GM23248 (cell line): ENCODE measurements at regions not wholly inside any gene's neighbourhood (a gene's known extent, or its start where the extent isn't known, plus 50 kb on each side); places are given as distances from the start of the nearest gene placed in this dataset.
"Not testable (repeated sequence)": the region's sequence is repeated elsewhere in the genome, so short reads cannot be mapped to it uniquely, and the experiment has no call there.

Source experiments
- DNase-seq: peaks from one replicate; pipeline ENCODE4 v3.0.0-alpha.2; 2015
- H2AFZ ChIP-seq: fragments of 200-600 bp; sonication (generic); 2 replicates; pipeline ENCODE4 v1.6.1; 2016; ENCODE audit warnings: antibody characterized with exemption
- H3F3A ChIP-seq: fragments of 200-600 bp; sonication (generic); 2 replicates; pipeline ENCODE4 v1.6.1; 2016; ENCODE audit warnings: mild to moderate bottlenecking, antibody characterized with exemption, mixed run types; ENCODE audit not compliant: insufficient read depth
- H3K27ac ChIP-seq: fragments of 200-600 bp; sonication (generic); 2 replicates; pipeline ENCODE4 v1.5.1; 2016; ENCODE audit warnings: mild to moderate bottlenecking
- H3K27me3 ChIP-seq: fragments of 200-600 bp; sonication (generic); replicated peaks from 2 replicates; pipeline ENCODE4 v1.6.1; 2016; ENCODE audit warnings: mild to moderate bottlenecking; ENCODE audit not compliant: insufficient read depth
- H3K36me3 ChIP-seq: fragments of 200-600 bp; sonication (generic); 2 replicates; pipeline ENCODE4 v1.6.1; 2016; ENCODE audit warnings: low read depth, mild to moderate bottlenecking
- H3K4me1 ChIP-seq: fragments of 200-600 bp; sonication (generic); 2 replicates; pipeline ENCODE4 v1.6.1; 2016; ENCODE audit warnings: mild to moderate bottlenecking; ENCODE audit not compliant: insufficient read depth
- H3K4me2 ChIP-seq: fragments of 200-600 bp; sonication (generic); one replicate; pipeline ENCODE4 v1.6.1; 2016; ENCODE audit warnings: mild to moderate bottlenecking; ENCODE audit not compliant: unreplicated experiment
- H3K4me3 ChIP-seq: fragments of 200-600 bp; sonication (generic); 2 replicates; pipeline ENCODE4 v1.5.1; 2016; ENCODE audit warnings: mild to moderate bottlenecking
- H3K79me2 ChIP-seq: fragments of 200-600 bp; sonication (generic); 2 replicates; pipeline ENCODE4 v1.6.1; 2016; ENCODE audit warnings: mild to moderate bottlenecking; ENCODE audit not compliant: insufficient read depth
- H3K9ac ChIP-seq: fragments of 200-600 bp; sonication (generic); 2 replicates; pipeline ENCODE4 v1.6.1; 2016; ENCODE audit warnings: mild to moderate bottlenecking
- H3K9me2 ChIP-seq: fragments of 200-600 bp; sonication (generic); 2 replicates; pipeline ENCODE4 v1.6.1; 2016; ENCODE audit warnings: mixed run types, mild to moderate bottlenecking, moderate library complexity; ENCODE audit not compliant: insufficient read depth
- H3K9me3 ChIP-seq: fragments of 200-600 bp; sonication (generic); one replicate; pipeline ENCODE4 v1.6.1; 2017; ENCODE audit warnings: low read depth
- H4K20me1 ChIP-seq: fragments of 200-600 bp; sonication (generic); 2 replicates; pipeline ENCODE4 v1.6.0; 2016; ENCODE audit not compliant: insufficient read depth
- EZH2 ChIP-seq: fragments of 200-600 bp; sonication (generic); IDR thresholded peaks from 2 replicates; pipeline ENCODE4 v1.6.1; 2018; ENCODE audit warnings: antibody characterized with exemption, mild to moderate bottlenecking; ENCODE audit not compliant: insufficient read depth, poor library complexity, severe bottlenecking
- EZH2phosphoT487 ChIP-seq: fragments of 200-600 bp; sonication (generic); IDR thresholded peaks from 2 replicates; pipeline ENCODE4 v1.6.1; 2018; ENCODE audit warnings: antibody characterized with exemption, moderate library complexity, mild to moderate bottlenecking, low read depth; ENCODE audit not compliant: insufficient read depth
- WGBS, 2 experiments: methylation state at CpG; one replicate each; pipeline ENCODE4 v1.1.6; 2015 to 2017; ENCODE audit warnings: low lambda C conversion rate in 2 of 2, low coverage in 1 of 2; ENCODE audit errors: missing lambda C conversion rate in 2 of 2; 5-methylcytosine and 5-hydroxymethylcytosine counted together
- in situ Hi-C: fragments of 300-500 bp; cut with MboI; formaldehyde crosslinking; loops from 2 replicates; pipeline ENCODE4 v1.15.0; 2020

DNA sequence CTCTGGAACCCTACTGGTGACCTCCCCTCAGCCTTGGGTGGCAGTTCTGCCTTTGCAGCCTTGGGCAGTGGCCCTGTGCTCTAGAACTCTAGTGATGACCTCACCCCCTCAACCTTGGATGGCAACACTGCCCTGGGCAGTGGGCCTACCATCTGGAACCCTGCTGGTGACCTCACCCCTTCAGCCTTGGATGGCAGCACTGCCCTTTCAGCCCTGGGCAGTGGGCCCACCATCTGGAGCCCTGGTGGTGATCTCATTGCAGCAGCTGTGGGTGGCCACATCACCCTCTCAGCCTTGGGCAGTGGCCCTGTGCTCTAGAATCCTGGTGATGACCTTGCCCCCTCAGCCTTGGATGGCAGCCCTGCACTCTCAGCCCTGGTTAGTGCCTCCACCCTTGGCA is 129.3 kb downstream of the RBMX2 start:
- H3K27ac ChIP-seq, result no peak overlapping the region
- H3K9ac ChIP-seq, result no peak overlapping the region
- no peaks in the 10 kb centered on the region for H4K20me1 ChIP-seq
- no peak overlapping the region for H3K4me3 ChIP-seq
- H3F3A ChIP-seq, result no peaks in the 10 kb centered on the region
- no peaks in the 10 kb centered on the region for H3K9me3 ChIP-seq
- no peaks in the 10 kb centered on the region for H3K79me2 ChIP-seq
- H3K4me1 ChIP-seq, result no peaks in the 10 kb centered on the region
- TF ChIP-seq EZH2 (no peak), EZH2phosphoT487 (no peak)
- H3K27me3 ChIP-seq, result no peaks in the 10 kb centered on the region
- no peak overlapping the region for H2AFZ ChIP-seq
- no peaks in the 10 kb centered on the region for H3K36me3 ChIP-seq
- H3K9me2 ChIP-seq, result no peaks in the 10 kb centered on the region
- no peak for DNase-seq
- in situ Hi-C loops, result no loop called here
- H3K4me2 ChIP-seq, result no peak overlapping the region

DNA sequence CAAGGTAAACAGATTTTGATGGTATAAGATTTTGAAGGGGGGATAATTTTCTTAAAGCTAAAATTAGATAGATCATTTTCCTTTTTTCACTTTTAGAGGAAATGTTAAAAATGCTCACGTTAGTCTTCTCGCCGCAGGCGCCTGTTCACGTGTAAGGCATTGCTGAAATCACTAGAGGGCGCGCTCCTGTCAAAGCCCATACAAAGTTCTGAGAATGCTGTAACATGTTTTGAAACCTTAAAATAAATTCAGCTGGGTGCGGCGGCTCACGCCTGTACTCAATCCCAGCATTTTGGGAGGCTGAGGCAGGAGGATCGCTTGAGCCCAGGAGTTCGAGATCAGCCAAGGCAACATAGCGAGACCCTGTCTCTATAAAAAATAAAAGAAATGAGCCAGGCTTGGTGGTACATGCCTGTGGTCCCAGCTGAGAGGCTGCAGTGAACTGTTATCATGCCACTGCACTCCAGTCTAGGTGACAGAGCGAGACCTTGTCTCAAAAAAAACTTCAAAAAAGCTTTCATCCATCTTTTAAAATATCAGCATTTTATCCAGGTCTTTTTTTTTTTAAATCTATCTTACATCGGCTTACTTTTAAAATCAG is 138.0 kb downstream of the RBMX2 start:
- H3F3A ChIP-seq, result no peaks in the 10 kb centered on the region
- no peak overlapping the region for H3K4me2 ChIP-seq
- H3K4me1 ChIP-seq, result no peaks in the 10 kb centered on the region
- no peaks in the 10 kb centered on the region for H3K36me3 ChIP-seq
- no peaks in the 10 kb centered on the region for H3K9me2 ChIP-seq
- no peaks in the 10 kb centered on the region for H3K9me3 ChIP-seq
- no peak overlapping the region for H3K27ac ChIP-seq
- no peaks in the 10 kb centered on the region for H3K79me2 ChIP-seq
- 12 to 19% methylated on average over 11 to 15 of the region's 15 CpGs for WGBS, 2 experiments
- no peaks in the 10 kb centered on the region for H4K20me1 ChIP-seq
- no peak overlapping the region for H3K4me3 ChIP-seq
- no peaks in the 10 kb centered on the region for H3K27me3 ChIP-seq
- DNase-seq, result peak; percentile 71
- TF ChIP-seq EZH2 (no peak), EZH2phosphoT487 (no peak)
- in situ Hi-C loops, result loop anchor here (10.0 kb wide), 1 partner anchor 375 kb away; no protein-coding TSS in a partner anchor
- peak overlapping the region; percentile 71; the same call in 1 of the 2 replicates for H2AFZ ChIP-seq
- H3K9ac ChIP-seq, result no peak overlapping the region

DNA sequence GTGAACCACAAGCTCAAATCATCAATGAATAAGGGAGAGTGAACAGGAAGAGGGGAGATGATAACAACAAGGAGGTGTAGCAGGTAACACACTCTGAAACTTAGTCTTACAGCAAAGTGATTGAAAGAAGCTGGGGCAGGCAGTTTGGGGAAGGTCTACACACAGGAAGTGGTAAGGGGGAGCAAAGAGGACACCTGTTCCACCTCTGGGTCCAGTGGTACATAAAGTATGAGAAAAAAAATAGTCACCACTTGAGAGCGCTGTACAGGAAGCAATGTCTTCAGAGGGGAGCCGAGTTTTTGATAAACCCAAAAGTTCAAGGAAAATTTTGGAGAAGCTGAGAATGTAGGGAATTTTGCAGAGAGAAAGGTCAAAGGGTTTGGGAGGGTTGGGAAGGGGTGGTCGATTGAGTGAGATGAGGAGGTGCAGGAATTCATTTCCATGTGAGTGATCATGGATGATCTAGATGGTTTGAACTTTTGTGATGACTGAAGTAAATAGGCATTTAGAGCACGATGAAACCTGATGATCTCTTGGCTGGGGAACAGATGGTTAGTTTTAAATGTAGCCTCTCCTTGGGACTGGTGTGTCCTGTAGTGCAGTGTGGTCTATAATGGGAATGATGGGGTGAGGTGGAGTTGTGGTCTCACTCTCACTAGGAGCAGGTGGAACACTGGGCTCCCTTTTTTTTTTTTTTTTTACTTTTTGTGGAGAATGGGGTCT is 142.0 kb downstream of the RBMX2 start:
- no peaks in the 10 kb centered on the region for H3K9me3 ChIP-seq
- H3K9me2 ChIP-seq, result no peaks in the 10 kb centered on the region
- WGBS, 2 experiments, result 53% methylated on average over 4 of the region's 4 CpGs
- no peaks in the 10 kb centered on the region for H3K36me3 ChIP-seq
- H3K27ac ChIP-seq, result no peak overlapping the region
- in situ Hi-C loops, result loop anchor here (10.0 kb wide), 1 partner anchor 371 kb away; no protein-coding TSS in a partner anchor
- H3K9ac ChIP-seq, result no peak overlapping the region
- H3K79me2 ChIP-seq, result no peaks in the 10 kb centered on the region
- TF ChIP-seq EZH2phosphoT487 (no peak), EZH2 (no peak)
- H3K4me3 ChIP-seq, result no peak overlapping the region
- no peaks in the 10 kb centered on the region for H4K20me1 ChIP-seq
- no peaks in the 10 kb centered on the region for H3K4me1 ChIP-seq
- H3K4me2 ChIP-seq, result no peak overlapping the region
- no peak for DNase-seq
- no peaks in the 10 kb centered on the region for H3F3A ChIP-seq
- no peaks in the 10 kb centered on the region for H3K27me3 ChIP-seq
- H2AFZ ChIP-seq, result no peak overlapping the region

GRCh38 chrX:130545796-130546195 is 144.0 kb downstream of the RBMX2 start:
- Histone ChIP-seq H3K9me2 (no peaks in the 10 kb centered on the region), H3K79me2 (no peaks in the 10 kb centered on the region), H3K4me2 (no peak overlapping the region), H3K4me1 (peaks cover 4% of the 10 kb centered on the region; the same call in 1 of the 2 replicates), H3K27me3 (no peaks in the 10 kb centered on the region), H3K9me3 (no peaks in the 10 kb centered on the region), H3K4me3 (no peak overlapping the region), H4K20me1 (no peaks in the 10 kb centered on the region), H2AFZ (no peak overlapping the region), H3K27ac (no peak overlapping the region), H3K9ac (no peak overlapping the region), H3F3A (no peaks in the 10 kb centered on the region), H3K36me3 (no peaks in the 10 kb centered on the region)
- TF ChIP-seq EZH2phosphoT487, result no peak
- no peak for TF ChIP-seq EZH2
- WGBS, 2 experiments, result 86 to 91% methylated on average over 2 of the region's 2 CpGs
- in situ Hi-C loops, result loop anchor here (10.0 kb wide), 1 partner anchor 369 kb away; no protein-coding TSS in a partner anchor
- no peak for DNase-seq

- not testable (repeated sequence) for H3K9me2 ChIP-seq, H3K9ac ChIP-seq, H3K9me3 ChIP-seq, H3K4me1 ChIP-seq, H3K27ac ChIP-seq, H4K20me1 ChIP-seq, H3K27me3 ChIP-seq, H3K4me2 ChIP-seq, H3F3A ChIP-seq, H3K4me3 ChIP-seq, H3K36me3 ChIP-seq, H3K79me2 ChIP-seq
- peak; percentile 42 for DNase-seq
- WGBS, 2 experiments, result 1 to 7% methylated on average over 4 to 5 of the region's 5 CpGs
- 0 out of 2 replicates have a peak overlapping the region, but pooled peaks have one; percentile 41 for H2AFZ ChIP-seq
- in situ Hi-C loops, result loop anchor here (10.0 kb wide), 1 partner anchor 365 kb away; no protein-coding TSS in a partner anchor
Observed at GRCh38 chrX:130549382-130549781, 147.6 kb downstream of the RBMX2 start.
